Lower leg skin (tissue), 3 donors: ENCODE measurements at regions not wholly inside any gene's neighbourhood (a gene's known extent, or its start where the extent isn't known, plus 50 kb on each side); places are given as distances from the start of the nearest gene placed in this dataset.

Experiments
- POLR2A ChIP-seq, 2 donors: fragments of 450-650 bp; IDR thresholded peaks; one replicate each; pipeline ENCODE4 v1.6.1; 2016 to 2017; ENCODE audit warnings: antibody characterized with exemption in 2 of 2, mild to moderate bottlenecking in 1 of 2, moderate library complexity in 1 of 2
- TF ChIP-seq, protein P1 (sequence below), 3 donors: fragments of 450-650 bp; IDR thresholded peaks; one replicate each; pipeline ENCODE4 v1.5.1; 2016; ENCODE audit warnings: antibody characterized with exemption in 3 of 3, mild to moderate bottlenecking in 3 of 3, moderate library complexity in 2 of 3

DNA sequence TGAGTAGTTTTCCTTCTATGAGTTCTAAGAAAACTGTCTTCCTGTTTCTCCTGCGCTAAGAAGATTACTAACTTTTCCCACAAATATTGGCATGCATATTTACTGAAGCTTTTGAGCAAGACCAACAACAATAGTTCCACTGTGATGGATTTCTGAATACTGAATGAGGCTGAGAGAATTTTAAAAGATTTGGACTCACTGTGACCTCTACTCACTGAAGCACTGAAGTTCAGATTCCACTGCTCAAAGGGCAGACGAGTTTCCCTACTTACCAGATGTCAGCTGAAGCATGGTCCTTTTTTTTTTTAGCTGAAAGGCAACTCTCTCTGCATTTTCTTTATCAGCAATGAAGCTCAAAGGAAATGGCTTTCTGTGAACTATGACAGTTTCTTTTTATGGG lies 718.5 kb downstream of the RFPL4B start:
- no peak for TF ChIP-seq POLR2A (IDR thresholded peaks at IDR 0.05)
- TF ChIP-seq, protein P1, sequence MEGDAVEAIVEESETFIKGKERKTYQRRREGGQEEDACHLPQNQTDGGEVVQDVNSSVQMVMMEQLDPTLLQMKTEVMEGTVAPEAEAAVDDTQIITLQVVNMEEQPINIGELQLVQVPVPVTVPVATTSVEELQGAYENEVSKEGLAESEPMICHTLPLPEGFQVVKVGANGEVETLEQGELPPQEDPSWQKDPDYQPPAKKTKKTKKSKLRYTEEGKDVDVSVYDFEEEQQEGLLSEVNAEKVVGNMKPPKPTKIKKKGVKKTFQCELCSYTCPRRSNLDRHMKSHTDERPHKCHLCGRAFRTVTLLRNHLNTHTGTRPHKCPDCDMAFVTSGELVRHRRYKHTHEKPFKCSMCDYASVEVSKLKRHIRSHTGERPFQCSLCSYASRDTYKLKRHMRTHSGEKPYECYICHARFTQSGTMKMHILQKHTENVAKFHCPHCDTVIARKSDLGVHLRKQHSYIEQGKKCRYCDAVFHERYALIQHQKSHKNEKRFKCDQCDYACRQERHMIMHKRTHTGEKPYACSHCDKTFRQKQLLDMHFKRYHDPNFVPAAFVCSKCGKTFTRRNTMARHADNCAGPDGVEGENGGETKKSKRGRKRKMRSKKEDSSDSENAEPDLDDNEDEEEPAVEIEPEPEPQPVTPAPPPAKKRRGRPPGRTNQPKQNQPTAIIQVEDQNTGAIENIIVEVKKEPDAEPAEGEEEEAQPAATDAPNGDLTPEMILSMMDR (IDR thresholded peaks at IDR 0.05) = no peak
